ENCODE measurements at regions not wholly inside any gene's neighbourhood (a gene's known extent, or its start where the extent isn't known, plus 50 kb on each side); places are given as distances from the start of the nearest gene placed in this dataset.

GRCh38 chr13:63209330-63210017 is 1793.8 kb upstream of the PCDH20 start:
- no peak for DNase-seq (ENCODE audit: low read depth in 2 of 2)

- no peak for DNase-seq (ENCODE audit: low read depth in 2 of 2)
Measured at GRCh38 chr13:63208826-63209225, 1793.2 kb upstream of the PCDH20 start.

- DNase-seq (ENCODE audit: low read depth in 2 of 2): no peak
Measured at GRCh38 chr13:63206461-63206860, 1790.8 kb upstream of the PCDH20 start.

- no peak for DNase-seq (ENCODE audit: low read depth in 2 of 2)
Measured at GRCh38 chr13:63201493-63201892, 1785.8 kb upstream of the PCDH20 start.

- no peak for DNase-seq (ENCODE audit: low read depth in 2 of 2)
Measured at GRCh38 chr13:63199508-63199907, 1783.9 kb upstream of the PCDH20 start.

- no peak for DNase-seq (ENCODE audit: low read depth in 2 of 2)
Measured at GRCh38 chr13:63198071-63198470, 1782.4 kb upstream of the PCDH20 start.

- no peak for DNase-seq (ENCODE audit: low read depth in 2 of 2)
Measured at GRCh38 chr13:63195726-63196125, 1780.1 kb upstream of the PCDH20 start.

GRCh38 chr13:63190742-63191141 is 1775.1 kb upstream of the PCDH20 start:
- DNase-seq (ENCODE audit: low read depth in 2 of 2): no peak

- no peak for DNase-seq (ENCODE audit: low read depth in 2 of 2)
Measured at GRCh38 chr13:63190219-63190618, 1774.6 kb upstream of the PCDH20 start.

GRCh38 chr13:63189712-63190111 is 1774.1 kb upstream of the PCDH20 start:
- DNase-seq (ENCODE audit: low read depth in 2 of 2): no peak

GRCh38 chr13:63184693-63185092 is 1769.0 kb upstream of the PCDH20 start:
- no peak for DNase-seq (ENCODE audit: low read depth in 2 of 2)

GRCh38 chr13:63175536-63175935 is 1759.9 kb upstream of the PCDH20 start:
- DNase-seq (ENCODE audit: low read depth in 2 of 2): no peak

GRCh38 chr13:63167699-63168337 is 1752.2 kb upstream of the PCDH20 start:
- DNase-seq (ENCODE audit: low read depth in 2 of 2): no peak

GRCh38 chr13:63166345-63166744 is 1750.7 kb upstream of the PCDH20 start:
- no peak for DNase-seq (ENCODE audit: low read depth in 2 of 2)

GRCh38 chr13:63163903-63164302 is 1748.3 kb upstream of the PCDH20 start:
- DNase-seq (ENCODE audit: low read depth in 2 of 2): no peak

- DNase-seq (ENCODE audit: low read depth in 2 of 2): no peak
Measured at GRCh38 chr13:63161219-63161618, 1745.6 kb upstream of the PCDH20 start.

- no peak for DNase-seq (ENCODE audit: low read depth in 2 of 2)
Measured at GRCh38 chr13:63156816-63157215, 1741.2 kb upstream of the PCDH20 start.

- no peak for DNase-seq (ENCODE audit: low read depth in 2 of 2)
Measured at GRCh38 chr13:63149375-63149774, 1733.7 kb upstream of the PCDH20 start.

- no peak for DNase-seq (ENCODE audit: low read depth in 2 of 2)
Measured at GRCh38 chr13:63139277-63139676, 1723.6 kb upstream of the PCDH20 start.

- no peak for DNase-seq (ENCODE audit: low read depth in 2 of 2)
Measured at GRCh38 chr13:63129995-63130394, 1714.3 kb upstream of the PCDH20 start.

GRCh38 chr13:63128716-63129115 is 1713.1 kb upstream of the PCDH20 start:
- DNase-seq (ENCODE audit: low read depth in 2 of 2): no peak

GRCh38 chr13:63124863-63125262 is 1709.2 kb upstream of the PCDH20 start:
- no peak for DNase-seq (ENCODE audit: low read depth in 2 of 2)

- no peak for DNase-seq (ENCODE audit: low read depth in 2 of 2)
Measured at GRCh38 chr13:63120883-63121282, 1705.2 kb upstream of the PCDH20 start.

- DNase-seq (ENCODE audit: low read depth in 2 of 2): no peak
Measured at GRCh38 chr13:63117710-63118109, 1702.1 kb upstream of the PCDH20 start.
